Fibroblast of lung (primary cell): ENCODE measurements at regions not wholly inside any gene's neighbourhood (a gene's known extent, or its start where the extent isn't known, plus 50 kb on each side); places are given as distances from the start of the nearest gene placed in this dataset.

Experiments
- EZH2 ChIP-seq: IDR thresholded peaks from 2 replicates; pipeline ENCODE4 v1.5.1; 2012; ENCODE audit warnings: low read length, control low read depth, mild to moderate bottlenecking; ENCODE audit errors: missing control alignments
- TF ChIP-seq, protein P1 (sequence below), 2 donors: IDR thresholded peaks in 1 of 2; conservative IDR thresholded peaks in 1 of 2; 1 replicate in 1 of 2; 2 replicates in 1 of 2; pipeline ENCODE4 v1.5.1; 2011 to 2012; ENCODE audit warnings: low read length in 2 of 2, control low read depth in 1 of 2, inconsistent platforms in 1 of 2, low read depth in 1 of 2, mild to moderate bottlenecking in 1 of 2

DNA sequence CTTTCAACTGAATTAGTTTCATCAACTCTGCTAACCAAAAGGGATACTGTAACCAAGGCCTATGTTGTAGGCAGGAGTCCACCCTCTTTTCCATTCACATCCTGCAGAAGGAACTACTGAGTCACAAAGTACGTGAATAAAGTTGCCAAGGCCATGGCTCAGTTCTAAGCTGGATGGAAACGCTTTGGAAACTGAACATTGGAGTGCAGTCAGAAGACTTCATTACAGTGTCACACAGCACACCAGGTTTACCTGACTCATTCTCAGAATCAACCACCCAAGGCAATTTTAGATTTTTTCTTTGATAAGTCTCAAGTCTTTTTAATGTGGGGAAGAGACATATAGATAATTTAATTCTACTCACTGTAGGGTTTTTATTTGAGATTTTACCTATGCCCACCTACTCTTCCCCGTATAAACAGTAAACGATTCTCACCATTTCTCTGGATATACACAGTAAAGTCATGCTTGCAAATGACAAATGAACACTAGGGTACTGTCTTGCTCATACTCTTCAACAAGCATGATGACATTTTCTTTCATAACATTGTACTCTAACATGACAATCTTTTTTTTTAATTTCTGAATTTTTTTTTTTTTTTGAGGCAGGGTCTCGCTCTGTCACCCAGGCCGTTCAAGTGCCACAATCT, 58.9 kb upstream of the RBM47 start:
- TF ChIP-seq, protein P1, sequence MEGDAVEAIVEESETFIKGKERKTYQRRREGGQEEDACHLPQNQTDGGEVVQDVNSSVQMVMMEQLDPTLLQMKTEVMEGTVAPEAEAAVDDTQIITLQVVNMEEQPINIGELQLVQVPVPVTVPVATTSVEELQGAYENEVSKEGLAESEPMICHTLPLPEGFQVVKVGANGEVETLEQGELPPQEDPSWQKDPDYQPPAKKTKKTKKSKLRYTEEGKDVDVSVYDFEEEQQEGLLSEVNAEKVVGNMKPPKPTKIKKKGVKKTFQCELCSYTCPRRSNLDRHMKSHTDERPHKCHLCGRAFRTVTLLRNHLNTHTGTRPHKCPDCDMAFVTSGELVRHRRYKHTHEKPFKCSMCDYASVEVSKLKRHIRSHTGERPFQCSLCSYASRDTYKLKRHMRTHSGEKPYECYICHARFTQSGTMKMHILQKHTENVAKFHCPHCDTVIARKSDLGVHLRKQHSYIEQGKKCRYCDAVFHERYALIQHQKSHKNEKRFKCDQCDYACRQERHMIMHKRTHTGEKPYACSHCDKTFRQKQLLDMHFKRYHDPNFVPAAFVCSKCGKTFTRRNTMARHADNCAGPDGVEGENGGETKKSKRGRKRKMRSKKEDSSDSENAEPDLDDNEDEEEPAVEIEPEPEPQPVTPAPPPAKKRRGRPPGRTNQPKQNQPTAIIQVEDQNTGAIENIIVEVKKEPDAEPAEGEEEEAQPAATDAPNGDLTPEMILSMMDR (conservative IDR thresholded peaks at IDR 0.05 in 1 of 2, IDR thresholded peaks at IDR 0.05 in 1 of 2; ENCODE audit: low read depth in 1 of 2, low read length in 2 of 2): no peak
- no peak for TF ChIP-seq EZH2
